HG03432 (cell line): ENCODE measurements at regions not wholly inside any gene's neighbourhood (a gene's known extent, or its start where the extent isn't known, plus 50 kb on each side); places are given as distances from the start of the nearest gene placed in this dataset.

Experiments
- ATAC-seq: cut with Tn5 transposase; IDR thresholded peaks from one replicate; pipeline ENCODE4 v1.9.1; 2021; ENCODE audit warnings: mild to moderate bottlenecking, moderate library complexity; ENCODE audit not compliant: unreplicated experiment

GRCh38 chr10:45183174-45183573, 132.2 kb downstream of the OR13A1 start:
- no peak for ATAC-seq

DNA sequence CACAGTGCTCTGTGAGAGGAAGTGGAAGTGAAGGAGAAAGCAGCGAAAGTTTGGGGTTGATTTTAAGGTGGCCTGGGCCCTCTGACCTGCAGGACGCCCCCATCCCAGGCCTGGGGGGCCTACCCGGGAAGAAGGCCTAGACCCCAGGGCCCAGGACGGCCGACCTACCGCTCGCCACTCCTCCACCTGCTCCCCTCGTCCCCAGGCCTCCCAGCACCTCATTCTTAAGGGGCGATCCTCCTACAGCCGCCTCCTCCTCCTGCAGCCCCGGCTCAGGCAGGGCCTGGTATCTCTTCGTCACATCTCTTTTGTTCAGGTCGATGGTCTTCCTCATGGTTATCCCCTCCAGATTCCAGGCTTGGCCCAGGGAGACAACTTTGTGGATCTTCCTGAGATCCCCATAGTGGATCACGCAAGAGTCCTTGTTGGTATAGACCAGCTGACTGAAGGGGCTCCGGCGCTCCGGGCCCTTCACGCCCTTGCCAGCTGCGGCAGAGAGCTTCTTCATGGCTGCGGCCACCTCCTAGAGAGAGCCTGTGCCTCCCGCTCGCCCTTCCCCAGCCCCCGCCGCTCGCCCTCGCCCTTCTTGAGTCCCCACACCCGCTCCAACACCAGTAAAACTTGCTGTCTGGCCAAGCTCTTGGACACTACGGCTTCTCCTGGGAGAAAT, 117.5 kb downstream of the OR13A1 start:
- ATAC-seq = no peak

- no peak for ATAC-seq
Observed at GRCh38 chr10:45198486-45199204, 116.8 kb downstream of the OR13A1 start.

GRCh38 chr10:45199205-45199740, 116.1 kb downstream of the OR13A1 start:
- no peak for ATAC-seq

GRCh38 chr10:45201271-45201670, 114.1 kb downstream of the OR13A1 start:
- ATAC-seq = no peak

GRCh38 chr10:45202242-45202641, 113.2 kb downstream of the OR13A1 start:
- no peak for ATAC-seq

DNA sequence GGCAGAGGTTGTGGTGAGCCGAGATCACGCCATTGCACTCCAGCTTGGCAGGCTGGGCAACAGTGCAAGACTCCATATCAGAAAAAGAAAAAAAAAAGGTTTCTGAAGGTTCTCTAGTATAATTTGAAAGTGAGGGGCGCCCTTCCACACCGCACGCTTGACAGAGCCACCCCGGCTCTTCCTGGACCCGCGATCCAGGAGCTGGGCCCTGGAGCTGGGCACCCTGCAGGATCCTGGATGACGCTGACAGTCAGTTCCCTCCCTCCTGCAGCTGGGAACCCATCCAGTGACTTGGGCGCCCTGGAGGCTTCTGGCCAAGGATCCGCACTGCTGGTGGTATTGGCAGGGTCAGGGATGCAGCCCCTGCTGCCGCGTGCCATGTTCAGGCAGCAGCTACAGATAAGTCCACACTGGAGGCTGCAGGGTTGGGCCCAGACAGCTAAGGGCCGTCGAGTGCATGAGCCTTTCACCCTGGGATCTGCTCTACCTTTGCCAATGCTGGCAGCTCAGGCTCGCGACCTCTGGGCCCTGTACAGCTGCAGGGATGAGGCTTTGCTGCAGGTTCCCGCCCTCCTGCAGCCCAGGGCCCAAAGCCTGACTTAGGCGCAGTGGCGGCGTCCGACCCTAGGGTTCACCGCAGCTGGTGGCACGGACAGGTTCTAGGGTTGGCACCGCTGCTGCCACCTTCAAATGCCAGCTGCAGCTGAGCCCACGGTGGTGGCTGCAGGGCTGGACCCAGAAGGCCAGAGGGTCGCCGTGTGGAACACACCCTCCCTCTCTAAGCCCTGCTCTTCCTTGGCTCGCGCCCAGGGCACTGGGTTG, 110.2 kb downstream of the OR13A1 start:
- no peak for ATAC-seq

- no peak for ATAC-seq
Observed at GRCh38 chr10:45209888-45210287, 105.5 kb downstream of the OR13A1 start.

GRCh38 chr10:45211576-45211975, 103.8 kb downstream of the OR13A1 start:
- ATAC-seq = no peak

GRCh38 chr10:45219416-45219815, 96.0 kb downstream of the OR13A1 start:
- no peak for ATAC-seq

DNA sequence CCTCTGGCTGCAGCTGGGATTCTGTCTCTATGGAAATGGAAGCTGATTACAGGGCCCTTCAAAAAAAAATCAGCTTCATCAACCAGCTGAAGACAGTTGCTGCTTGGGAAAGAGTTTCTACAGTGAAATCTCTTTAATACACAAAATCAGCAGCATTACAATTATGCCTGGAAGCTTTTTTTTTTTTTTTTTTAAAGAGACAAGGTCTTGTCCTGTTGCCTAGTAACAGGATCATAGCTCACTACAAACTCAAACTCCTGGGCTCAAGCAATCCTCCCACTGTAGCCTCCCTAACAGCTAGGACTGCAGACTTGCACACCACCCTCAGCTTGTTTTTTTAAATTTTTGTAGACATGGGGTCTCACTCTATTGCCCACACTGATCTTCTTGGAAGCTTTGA, 94.5 kb downstream of the OR13A1 start:
- no peak for ATAC-seq

DNA sequence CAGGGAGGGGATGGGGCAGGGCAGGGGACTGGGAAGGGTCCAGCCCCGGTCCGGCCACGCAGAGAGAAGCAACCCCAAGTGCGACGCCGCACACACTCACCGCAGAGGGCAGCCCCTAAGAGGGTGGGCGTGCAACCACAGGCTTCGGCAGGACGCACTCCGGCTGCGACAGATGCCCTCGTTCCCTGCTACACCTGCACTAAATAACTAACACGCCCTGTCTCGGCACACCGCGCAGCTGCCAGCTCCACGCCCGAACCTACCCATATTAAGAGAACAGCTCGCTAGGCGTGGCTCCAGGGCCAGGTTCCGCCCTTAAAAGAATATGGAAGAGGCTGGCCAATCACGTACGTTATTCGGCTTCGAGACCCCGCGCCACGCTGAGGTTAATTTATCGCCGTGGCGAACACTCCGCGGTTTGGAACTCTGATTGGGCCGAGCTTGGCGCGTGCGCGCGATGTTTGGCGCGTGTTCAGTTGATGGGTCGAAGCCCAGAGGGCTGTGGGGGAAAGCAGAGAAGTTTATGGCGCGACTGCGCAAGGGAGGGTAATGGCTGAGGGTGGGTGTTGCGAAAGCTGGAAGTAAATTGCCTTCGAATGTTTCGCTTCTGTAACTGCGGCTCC, 91.1 kb downstream of the OR13A1 start:
- no peak for ATAC-seq

GRCh38 chr10:45227042-45227441, 88.4 kb downstream of the OR13A1 start:
- ATAC-seq = no peak

GRCh38 chr10:45227456-45227855, 88.0 kb downstream of the OR13A1 start:
- no peak for ATAC-seq

- no peak for ATAC-seq
Observed at GRCh38 chr10:45229823-45230222, 85.6 kb downstream of the OR13A1 start.

- ATAC-seq = peak; percentile 56
Observed at GRCh38 chr10:45235260-45235769, 80.1 kb downstream of the OR13A1 start.

- no peak for ATAC-seq
Observed at GRCh38 chr10:45235798-45236220, 79.6 kb downstream of the OR13A1 start.

- no peak for ATAC-seq
Observed at GRCh38 chr10:45238896-45239295, 76.5 kb downstream of the OR13A1 start.

DNA sequence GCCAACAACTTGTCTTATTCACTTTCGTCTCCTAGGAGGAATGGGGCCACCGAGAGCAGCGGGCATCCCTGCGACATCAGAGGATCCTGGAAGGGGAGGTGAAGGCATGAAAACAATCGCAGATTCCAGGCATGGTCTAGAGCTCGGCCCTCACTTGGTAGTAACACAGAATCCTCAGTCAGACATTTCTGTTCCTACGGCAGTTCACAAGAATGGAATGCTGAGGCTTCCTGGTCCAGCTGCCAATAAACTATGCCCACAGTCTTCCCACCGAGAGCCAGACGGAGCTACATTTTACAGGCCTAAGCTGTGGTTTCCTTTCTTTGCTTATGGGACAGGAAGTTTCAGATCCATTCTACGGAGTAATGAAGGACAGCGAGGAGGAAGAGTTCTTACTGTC, 75.8 kb downstream of the OR13A1 start:
- no peak for ATAC-seq

DNA sequence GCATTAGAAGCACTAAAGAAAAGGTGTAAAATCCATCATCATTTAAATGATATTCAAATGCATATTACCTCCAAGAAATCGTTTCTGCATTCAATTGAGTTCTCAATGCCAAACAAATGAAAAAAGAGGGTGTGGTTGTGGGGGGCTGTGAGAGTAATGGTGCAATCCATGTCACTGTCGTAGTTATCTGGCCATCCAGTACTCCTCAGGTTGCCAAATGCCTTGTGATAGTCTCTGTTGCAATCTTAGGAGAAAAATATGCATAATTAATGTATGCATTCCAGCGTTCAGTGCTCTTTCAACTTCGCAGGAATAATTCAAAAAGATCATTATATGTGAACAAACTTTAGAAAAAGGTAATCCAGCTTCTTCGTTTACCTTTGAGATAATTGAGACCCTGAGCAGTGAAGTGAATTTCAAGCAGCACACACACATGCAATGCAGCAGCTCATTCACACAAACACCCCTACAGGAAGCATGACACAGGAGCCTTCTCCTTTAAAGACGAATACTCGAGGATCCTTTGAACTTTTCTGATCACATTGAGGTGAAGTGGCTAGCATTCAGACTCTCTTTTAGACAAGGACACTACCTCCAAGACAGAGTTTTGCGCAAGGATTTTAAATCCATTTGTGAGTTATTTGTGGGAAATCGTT, 73.4 kb downstream of the OR13A1 start:
- no peak for ATAC-seq
